C1 segment of cervical spinal cord (tissue), 14 donors: ENCODE measurements at regions not wholly inside any gene's neighbourhood (a gene's known extent, or its start where the extent isn't known, plus 50 kb on each side); places are given as distances from the start of the nearest gene placed in this dataset.

Experiments
- DNase-seq, 14 donors: peaks; one replicate each; lab custom pipeline; 2025; lab: John Stamatoyannopoulos, UW

DNA sequence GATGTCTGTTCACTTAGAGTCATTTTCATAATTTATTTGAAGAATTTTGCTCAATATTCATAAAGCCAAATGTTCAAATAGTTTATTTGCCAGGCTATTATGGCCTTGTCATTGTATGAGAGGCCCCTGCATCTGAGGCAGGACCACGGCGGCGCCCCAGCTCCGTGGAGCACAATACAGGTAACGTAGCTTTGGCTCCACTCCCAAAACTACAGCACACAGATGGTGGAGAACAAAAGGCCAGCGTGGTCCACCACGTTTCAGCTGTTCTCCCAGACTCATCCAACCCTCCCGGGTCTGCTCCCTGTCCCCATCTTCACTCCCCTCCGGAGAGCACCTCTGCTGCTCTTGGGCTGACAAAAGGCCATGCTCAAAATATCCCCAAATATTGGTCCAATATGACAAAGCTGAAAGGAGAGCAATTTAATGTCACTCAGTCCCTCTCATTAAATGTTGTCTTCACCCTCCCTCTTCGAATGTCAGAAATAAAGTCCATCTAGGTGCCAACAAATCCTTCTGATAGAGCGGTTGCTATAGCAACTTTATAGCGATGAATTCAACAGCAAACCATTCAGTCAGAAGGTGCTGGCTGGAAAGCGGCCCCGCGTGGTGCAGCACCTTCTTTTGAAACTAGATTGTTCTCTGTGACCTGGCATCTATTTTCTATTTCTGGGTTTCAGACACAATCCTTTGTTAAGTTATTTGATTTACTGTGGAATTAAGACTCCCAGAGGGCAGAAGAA, 504.3 kb downstream of the ARHGEF28 start:
- DNase-seq = peak in 1 of 14 donors; percentile 76

DNA sequence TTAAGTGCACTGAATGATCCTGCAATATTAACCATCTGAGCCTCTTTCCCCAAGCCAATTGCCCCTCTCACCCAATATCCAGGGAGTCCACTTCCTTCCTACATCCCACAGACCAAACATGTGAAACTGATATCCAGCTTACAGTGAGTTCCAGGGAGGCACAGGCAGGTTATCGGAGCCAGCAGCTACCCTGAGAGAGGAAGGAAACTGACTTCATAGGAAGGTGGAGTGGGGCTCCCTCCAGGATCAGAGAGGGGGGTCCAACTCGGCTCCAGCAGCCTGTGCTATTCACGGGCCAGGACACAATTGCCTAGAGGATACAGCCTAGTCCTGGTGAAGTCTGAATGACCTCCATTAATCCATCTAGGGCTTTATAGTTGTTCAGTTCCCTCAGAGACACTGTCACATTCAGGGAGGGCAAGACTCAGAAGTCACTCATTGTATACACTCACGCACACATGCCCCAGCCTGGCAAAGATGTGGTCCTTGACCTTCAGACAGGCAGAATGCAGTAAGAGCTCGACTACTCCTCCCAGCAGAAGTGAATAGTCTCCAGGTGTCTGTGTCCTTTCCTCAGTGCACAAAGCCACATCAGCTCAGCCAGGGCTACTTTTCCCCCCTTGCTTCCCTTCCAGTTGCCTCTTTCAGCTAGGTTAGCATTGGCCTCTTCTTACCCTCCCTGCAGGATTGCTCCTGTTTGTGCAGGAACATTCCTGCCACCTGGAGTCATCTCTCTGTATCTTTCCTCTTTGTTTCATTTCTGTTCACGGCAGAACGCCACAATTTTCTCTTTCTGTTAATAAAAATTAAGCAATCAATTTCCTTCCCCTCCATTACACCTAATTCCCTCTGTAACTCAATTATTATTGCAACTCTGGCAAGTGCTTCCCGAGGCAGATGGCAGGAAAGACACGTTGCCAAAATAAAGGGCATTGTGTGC, 501.7 kb downstream of the ARHGEF28 start:
- peak in 1 of 14 donors; percentile 90 for DNase-seq

DNA sequence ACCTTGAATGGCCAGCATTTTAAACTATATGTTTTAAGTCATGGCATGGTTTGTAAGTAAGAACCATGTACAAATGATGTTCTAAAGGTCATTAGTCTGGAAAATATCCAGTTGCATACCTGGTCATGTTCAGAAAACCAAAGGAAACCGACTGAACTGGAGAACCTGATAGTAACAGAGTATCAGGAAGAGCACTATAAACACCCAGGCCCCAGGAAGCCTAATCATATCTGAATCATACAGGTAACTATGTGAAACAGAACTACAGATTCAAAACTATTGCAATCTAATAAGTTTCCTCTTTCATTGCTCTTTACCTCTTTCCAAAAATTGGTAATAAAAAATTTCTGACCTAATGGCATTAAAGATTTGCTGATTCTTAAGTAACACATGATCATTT, 500.3 kb downstream of the ARHGEF28 start:
- DNase-seq = no peak

DNA sequence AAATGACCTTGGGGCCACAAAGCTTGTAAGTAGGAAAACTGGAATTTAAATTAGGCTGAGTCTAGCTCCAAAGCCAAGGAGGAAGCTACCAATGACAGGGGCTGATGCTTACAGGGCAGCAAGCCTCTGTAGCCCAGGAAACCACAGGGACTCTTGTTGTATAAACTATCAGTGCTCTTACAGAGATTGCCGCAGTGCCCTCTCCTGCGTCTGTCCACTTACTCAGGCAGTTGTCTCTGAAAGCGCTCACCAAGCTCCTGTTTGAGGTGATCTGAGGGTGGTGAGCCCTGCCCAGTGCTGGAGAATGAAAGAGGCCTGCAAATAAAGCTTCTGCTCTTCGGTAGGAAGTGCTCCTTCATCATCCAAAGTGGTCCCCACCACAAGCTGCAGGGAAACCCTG, 498.8 kb downstream of the ARHGEF28 start:
- DNase-seq = no peak

DNA sequence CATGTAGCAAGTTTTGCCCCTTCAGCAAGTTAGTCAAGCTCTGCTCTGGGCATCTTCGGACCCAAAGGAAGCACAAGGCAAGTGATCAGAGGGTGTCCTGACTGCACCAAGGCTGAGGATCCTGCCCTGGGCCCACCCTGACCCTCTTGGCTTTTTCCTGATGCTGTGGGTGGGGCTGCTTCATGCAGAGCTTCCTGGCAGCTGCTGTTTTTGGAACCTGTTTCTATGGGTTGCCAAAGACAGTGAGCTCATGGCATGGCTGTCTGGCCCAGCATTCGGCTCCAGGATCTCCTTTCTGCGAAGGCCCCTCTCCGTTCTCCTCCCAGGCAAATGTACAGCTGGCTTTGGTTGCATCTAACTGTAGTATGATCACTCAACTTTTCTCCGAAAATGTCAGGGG, 497.9 kb downstream of the ARHGEF28 start:
- no peak for DNase-seq

DNA sequence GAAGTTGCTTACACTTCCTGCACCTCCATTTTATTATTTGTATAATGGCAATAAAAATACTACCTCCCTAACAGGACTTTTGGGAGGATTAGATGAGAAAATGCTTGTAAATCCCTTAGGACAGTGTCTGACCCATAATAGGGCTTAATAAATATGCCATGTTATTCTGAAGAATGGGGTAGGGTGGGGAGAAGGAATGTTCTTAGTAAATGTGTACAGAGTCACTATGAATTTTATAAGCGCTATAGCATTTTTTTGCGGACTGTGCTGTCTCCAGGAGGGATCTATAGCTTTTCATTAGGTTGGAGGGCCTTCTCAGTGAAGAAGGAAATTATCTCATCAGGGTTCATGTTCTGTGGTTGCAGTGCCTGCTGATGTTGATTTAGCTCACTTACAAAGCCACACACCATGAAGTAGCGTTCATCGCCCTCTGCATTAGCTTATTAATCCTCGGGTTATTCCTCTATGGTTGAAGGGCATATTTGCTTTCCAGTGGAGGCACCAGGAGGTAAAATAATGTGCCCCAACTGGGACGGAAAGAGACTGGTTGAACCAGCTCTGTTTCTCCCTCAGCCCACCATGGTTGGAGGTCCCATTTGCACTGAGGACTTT, 497.1 kb downstream of the ARHGEF28 start:
- no peak for DNase-seq

DNA sequence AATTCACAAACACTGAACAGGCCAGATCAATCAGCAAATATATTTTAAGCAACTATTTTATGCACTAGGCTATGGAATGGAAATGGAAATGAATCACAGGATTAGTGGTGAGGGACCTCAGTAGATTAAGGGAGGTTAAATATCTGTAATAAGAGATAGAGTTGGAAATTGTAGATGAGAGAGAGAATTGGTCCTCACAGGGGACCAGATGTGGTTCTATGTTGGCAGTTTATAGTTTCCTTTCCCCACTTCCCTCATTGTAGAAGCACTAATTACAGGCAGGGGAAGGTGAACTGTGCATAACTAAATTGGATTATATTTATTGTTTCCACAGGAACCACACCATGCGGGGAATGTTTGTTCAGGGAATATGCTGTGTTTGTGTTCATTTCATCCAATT, 496.2 kb downstream of the ARHGEF28 start:
- DNase-seq = no peak

DNA sequence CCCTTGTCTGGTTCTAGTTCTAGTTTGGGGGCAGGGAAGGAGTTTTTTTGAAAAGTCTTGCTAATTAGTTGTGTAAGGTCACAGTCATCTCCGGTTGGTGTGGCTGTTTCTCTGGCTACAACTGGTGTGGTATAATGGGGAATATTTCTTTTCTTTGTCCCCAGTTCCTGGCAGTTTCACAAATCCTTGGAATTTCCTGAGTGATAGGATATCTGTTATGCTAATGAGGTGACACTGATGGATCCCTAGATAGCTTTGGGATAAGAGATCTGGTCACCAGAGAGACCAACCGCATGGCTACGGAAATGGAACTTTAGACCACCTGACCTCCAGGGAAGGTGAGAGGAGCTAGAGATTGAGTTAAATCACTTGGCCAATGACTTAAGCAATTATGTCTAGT, 494.6 kb downstream of the ARHGEF28 start:
- no peak for DNase-seq

DNA sequence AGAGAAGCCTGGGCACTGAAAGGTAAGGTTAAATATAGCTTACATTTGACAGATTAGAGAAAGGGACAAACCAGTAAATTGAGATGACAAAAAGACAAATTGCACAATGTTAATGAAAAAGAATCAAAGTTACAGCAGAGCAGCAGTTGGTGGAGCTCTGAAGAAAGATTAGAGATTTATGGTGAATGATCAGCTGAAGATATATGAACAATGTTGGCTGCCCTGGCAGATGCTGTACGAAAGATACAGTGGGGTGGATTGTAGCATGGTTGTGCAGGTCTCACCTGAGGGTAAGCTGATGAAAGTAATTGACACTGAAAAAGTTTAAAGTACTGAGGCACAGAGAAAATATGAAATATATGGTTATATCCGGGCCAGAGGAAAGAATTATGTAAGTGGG, 492.1 kb downstream of the ARHGEF28 start:
- DNase-seq = no peak

DNA sequence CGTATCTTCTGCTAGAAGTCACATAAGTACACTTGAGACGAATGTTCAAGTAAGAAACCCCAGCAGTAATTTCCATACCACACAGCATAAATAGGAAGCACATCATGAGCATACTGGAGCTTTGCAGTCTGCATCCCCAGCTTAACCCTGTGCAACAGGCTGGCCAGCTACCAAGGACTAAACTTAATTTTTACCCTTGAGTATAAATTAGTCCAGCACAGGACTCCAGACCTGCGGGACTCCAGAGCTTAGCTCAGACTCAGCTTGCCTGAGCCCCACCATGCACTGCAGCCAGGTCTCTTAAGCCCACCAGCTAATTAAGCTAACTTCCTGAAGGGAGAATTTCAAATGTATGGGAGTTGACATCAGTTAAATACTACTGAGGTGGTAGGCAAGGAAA, 491.0 kb downstream of the ARHGEF28 start:
- no peak for DNase-seq

DNA sequence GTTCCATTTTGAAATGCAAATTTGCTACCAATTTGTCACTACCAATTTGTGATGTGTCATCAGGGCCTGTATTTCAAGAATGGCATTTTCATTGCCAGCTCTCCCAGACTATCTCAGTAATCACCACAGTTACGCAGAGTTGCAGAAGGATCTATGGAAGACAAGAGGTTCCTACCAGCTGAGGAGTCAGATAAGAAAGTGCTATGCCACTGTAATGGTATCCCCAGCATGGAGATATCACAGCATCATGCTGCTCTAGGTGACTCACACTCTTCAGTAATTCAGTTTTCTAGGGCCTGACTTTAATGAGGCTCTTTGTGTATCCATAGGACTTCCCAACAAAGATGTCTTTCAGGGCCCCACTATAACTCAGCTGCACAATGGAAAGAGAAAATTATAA, 490.3 kb downstream of the ARHGEF28 start:
- no peak for DNase-seq

DNA sequence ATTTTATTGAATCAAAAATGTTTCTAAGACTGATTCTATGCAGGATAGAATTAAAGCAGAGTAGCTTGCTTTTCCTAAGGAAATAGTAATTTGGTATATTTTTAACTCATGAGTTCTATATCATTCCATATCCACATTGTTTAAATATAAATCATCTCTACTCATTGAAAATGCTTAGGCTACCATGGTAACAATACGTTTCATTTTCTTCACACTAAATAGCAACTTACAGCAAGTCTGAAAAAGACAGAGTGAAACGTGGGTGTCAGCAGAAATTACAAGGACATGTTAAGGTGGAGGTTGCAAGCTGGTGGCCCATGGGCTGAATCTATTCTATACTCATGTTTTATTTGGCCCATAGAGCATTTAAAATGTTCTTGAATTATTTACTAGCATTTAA, 487.9 kb downstream of the ARHGEF28 start:
- DNase-seq = no peak

DNA sequence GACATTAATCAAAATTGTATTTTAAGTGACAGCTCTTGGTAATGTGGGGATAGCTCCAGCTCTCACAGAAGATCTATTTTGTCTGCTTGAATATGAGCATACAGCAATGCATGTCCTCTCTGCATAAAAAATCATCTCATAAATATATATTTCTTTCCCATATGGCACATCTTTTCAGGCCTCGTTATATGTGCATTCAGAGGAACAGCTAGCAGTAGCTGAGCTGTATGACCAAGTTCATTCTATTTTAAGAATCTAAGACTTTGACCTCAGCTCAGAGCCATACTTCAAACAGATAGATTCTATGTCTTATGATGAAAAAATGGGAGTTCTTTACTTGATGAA, 487.2 kb downstream of the ARHGEF28 start:
- no peak for DNase-seq

DNA sequence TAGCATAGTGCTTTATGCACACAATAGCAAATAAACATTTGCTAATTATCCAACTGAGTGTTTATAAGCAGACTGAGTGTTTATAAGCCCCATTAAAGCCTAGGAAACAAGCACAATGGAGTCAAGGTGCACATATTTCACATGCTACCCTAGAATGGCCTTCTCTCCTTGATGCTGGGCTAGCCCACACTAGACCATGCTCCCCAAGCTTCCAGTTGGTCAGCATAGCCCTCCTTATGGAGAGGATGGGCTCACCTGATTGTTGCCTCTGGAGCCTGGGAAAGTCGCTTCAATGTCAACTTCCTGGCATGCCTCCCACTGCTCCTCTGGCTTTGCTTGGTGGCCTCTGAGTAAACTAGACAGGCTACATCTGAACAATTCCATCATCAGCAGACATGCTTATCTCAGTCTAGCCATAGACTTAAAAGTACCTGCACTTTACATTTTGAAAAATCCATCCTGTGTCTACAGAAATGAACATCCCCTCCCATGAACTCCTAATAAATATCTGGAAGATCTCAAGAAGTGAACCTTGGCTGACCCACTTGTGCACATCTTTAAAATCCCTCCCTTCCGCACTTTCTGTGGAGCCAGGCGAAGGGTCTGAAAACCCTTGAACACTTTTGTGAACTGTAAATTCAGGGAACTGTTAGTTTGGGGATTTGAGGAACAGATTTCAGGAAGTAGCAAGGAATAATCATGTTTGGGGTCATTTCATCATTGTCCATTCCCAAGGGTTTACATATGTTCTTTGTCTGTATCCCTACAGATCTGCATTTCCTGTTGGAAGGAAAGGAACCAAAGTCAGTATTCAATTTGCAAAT, 486.6 kb downstream of the ARHGEF28 start:
- DNase-seq = no peak

DNA sequence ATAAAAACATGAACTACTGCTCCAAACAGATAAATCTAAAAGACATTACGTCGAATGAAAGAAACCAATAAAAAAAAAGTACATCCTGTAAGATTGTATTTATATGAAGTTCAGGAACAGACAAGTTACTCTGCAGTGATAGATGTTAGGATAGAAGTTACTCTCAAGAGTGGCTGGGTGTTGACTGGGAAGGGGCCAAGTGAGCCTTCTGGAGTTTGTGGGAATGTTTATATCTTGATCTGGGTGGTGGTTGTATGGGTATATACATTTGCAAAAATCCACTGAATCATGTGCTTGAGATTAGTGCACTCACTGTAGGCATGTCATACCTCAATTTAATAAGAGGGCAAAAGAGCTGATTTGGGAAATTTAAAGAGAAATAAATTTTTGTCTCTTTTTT, 485.8 kb downstream of the ARHGEF28 start:
- DNase-seq = no peak

DNA sequence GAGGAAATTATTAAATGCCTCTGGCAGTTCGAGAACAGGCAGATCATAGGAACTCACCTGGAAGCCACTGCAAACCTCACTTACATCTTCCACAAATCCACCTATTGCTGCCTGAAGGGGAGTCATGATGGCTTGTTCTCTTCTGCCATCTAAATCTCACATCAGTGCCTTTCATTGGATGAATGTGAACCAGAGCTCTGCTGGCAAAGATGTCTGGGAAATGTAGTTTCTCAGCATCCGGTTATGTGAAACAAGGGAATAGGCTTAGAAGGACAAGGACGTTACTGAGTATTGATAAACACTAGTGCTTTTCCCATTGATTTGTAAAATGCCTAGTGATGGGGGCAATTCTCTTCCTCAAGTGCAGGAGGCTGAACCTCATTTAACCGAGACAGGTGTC, 483.3 kb downstream of the ARHGEF28 start:
- DNase-seq = no peak

DNA sequence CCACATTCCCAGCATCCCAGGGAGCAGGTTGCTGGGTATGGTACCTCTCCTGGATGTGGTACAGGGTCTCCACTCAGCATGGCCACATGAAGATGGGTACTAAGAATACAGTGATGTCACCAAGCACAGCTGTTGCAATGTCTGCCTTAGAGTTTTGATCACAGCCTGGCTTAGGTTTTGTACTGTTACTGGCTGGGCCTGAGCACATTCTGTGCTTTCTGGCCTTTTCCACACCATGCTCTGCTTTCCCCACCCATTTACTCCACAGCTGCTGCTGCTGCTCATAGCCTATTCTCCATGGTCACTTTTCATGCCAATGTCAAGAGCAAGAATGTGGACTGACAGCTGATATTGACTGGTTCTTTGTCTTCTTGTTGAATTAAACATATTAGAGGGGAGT, 481.9 kb downstream of the ARHGEF28 start:
- no peak for DNase-seq

DNA sequence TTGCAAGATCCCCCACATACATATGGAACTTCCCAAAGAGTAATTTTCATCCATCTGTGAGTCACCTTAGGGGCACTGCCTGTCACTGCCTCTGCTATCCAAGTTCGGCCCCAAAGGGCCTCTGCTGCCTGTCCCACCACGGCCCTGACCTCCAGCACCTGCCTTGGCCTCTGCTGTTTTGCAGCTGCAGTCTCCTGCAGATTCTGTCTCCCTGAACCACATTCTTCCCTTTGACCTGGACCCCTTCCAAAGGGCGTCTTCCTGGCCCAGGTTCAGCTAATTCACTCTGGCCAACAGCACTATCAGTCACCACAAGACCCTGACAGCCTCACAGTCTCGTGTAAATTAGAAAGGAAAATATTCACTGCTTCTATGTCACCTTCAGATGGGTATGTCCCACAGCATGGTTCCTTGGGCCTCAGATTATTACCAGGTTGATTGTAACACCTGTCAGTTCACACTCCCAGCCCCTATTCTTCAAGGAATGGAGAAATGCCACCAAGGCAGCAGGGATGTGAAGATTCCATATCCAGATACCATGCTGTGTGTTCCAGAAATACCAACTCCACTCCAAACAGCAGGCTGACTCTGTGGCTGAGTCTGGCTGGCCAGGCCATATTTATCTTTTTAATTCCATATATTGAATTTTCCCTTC, 479.3 kb downstream of the ARHGEF28 start:
- no peak for DNase-seq

DNA sequence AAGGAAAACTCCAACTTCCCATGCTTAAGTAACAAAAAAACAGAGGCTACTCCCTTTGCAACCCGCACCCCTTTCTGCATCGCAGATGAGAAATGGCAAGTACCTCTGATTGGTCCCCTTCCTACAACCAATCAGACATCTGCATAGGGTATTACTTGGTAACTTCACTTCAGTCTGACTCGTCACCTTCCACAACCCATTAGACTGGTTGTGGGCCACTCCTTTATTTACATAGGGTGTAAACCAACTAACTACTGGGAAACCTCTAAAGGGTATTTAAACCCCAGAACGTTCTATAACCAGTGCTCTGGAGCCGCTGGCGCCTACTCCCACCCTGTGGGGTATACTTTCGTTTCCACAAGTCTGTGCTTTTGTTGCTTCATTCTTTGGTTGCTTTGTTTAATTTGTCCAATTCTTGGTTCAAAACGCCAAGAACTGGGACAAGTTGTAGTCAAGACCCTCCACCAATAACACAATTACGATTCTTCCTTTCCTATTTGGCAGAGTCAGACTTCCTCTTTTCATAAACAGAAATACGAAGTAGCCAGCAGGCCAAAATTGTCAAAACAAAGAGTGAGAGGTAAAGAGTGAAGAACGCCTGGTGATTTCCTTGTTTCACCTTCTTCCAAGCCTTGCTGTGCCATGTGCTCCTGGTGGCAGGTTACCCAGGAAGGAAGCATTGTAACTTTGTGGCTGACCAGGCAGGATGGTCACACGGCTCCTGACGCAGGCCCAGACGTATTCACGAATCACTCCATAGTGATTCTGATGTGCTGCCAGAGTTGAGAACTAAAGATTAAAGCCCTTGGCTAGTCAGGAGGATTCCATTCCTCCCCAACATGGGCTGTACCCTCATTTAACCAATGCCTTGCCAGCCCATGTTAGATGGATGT, 477.4 kb downstream of the ARHGEF28 start:
- DNase-seq = no peak

DNA sequence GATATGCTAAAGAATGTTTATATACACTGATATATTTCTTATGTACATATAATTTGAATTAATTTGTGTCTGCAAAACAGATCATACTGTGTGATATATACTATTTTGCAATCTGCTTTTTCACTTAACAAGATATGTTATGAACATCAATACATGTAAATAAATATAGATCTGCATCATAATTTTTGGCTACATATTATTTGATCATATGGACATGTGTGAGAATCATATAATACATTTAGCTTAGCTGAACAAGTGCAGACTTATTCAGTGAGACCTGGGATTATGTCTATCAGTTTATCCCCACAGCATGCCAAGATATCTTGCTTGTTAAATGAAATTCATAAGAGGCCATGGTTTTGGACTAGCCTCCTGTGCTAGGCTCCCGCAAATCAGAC, 474.3 kb downstream of the ARHGEF28 start:
- DNase-seq = no peak
